HG03378 (cell line): ENCODE measurements at regions not wholly inside any gene's neighbourhood (a gene's known extent, or its start where the extent isn't known, plus 50 kb on each side); places are given as distances from the start of the nearest gene placed in this dataset.

Source experiments
- ATAC-seq: cut with Tn5 transposase; IDR thresholded peaks from one replicate; pipeline ENCODE4 v1.9.1; 2021; ENCODE audit warnings: mild to moderate bottlenecking, moderate library complexity; ENCODE audit not compliant: unreplicated experiment

DNA sequence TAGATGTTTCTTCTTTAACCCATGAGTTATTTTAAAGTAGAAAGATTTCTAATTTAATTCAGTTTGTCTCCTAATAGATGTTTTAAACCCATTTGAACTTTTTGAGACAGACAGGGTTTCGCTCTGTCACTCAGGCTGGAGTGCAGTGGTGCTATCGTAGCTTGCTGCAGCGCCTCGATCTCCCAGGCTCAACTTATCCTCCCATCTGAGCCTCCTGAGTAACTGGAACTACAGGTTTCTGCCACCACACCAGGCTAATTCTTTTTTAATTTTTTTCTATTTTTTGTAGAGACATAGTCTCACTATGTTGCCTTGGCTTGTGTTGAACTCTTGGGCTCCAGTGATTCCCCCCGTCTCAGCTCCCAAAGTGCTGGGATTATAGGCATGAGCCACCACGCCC, 53.0 kb upstream of the RAB18 start:
- no peak for ATAC-seq

DNA sequence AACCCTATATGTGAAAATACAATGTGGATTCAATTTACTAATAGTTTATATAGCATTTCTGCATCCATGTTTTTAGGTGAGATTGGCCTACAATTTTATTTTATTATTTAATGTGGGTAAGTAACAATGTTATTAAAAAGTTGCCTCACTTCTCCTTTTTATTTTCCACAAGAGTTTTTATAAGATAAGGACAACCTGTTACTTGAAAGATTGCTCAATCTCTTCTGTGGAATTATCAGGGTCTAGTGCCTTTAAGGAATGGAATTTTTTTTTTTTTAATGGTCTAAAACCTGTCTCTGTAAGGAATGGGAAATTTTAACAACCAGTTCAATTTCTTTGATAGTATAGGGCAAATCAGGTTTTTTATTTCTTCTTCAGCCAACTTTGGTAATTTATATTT, 53.9 kb upstream of the RAB18 start:
- ATAC-seq: no peak

DNA sequence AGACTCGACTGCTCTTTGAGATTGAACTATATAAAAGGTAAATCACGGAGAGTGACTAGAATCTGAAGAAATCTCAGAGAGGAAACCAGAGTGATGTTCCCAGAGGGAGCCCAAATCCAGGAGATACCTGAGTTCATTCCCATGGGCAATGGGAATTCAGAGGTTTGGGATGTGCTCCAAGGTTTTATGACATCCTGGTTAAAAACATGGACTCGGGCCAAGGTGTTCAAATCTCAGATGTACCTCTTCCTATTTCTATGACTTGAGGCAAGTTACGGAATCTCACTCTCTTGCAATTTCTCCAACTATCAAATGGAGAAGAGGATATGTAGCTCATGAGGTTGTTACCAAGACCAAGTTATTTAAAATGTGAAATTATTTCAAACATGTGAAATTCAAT, 54.5 kb upstream of the RAB18 start:
- ATAC-seq: no peak

DNA sequence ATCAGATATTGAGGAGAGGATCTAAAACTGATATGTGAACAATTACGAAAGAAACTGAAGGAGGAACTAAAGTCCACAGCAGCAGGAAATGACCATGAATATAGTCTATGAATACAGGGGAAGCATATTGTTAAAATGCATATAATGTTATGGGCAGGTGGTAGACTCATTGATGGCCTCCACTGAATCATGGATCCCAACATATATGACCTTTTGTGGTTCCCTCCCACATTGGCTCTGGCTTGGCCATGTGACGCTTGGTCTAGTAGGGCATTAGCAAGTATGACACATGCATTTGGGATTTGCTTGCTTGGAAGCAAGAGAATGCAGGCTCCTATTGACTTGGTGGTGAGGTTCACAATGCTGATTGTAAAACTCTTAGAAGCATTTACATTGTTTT, 55.2 kb upstream of the RAB18 start:
- ATAC-seq: no peak

DNA sequence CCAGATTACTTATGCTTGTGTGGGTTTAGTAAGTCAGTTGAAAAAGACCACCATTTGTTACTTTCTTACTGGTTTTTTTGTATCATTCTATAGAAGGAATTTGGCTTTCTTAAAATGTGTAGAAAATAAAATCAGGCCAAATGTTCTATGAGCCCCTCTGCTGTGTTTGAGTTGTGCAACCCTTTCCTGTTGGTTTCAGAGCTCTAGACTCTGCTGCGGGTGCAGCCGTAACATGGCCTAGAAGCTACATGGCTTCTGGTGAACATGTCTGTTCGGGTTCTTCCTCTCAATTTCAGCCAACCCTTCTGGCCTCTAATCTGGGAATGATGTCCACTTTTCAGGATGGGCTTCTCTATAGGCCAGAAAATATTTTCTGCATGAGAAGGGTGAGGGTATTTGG, 56.6 kb upstream of the RAB18 start:
- no peak for ATAC-seq

DNA sequence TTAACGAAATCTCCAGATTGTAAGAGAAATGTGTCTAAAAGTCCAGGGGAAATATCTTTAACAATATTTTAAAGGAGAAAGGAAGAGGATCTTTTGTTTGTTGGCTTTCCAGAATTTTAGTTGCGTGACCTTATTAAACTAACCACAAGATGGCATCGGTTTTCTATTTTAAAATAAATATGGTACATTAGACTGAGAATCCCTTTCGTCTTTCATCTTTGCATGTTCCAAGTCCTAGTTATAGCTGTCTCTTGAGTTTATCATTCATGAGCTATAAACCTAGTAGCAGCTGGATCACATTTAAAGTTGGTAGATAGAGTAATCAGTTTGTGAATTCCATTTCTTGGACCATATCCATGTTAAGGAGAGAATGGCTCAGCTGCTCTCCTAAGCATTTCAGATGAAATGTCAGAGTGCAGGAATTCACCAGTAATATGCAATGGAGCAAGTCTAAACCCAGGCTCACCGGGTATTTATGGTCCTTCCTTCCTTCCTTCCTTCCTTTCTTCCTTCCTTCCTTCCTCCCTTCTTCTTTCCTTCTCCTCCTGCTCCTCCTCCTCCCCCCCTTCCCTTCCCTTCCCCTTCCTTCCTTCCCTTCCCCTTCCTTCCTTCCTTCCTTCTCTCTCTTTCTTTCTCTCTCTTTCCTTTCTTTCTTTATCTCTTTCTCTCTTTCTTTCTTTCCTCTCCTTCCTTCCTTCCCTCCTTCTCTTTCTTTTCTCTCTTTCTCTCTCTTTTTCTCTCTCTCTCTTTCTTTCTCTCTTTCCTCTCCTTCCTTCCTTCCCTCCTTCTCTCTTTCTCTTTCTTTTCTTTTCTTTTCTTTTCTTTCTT, 57.8 kb upstream of the RAB18 start:
- ATAC-seq: no peak

DNA sequence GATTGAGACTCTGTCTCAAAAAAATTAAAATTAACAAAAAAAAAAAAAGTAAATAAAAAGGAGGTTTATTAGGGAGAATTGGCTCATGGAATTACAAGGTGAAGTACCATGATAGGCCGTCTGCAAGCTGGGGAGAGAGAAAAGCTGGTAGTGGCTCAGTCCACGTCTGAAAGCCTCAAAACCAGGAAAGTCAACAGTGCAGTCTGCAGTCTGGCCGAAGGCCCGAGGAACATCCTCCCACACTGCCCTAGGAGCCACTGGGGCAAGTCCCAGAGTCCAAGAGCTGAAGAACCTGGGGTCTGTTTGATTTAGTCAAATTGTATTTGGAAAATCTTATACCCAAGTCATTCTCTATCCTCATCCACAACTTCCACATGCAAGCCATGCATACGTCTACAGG, 59.0 kb upstream of the RAB18 start:
- no peak for ATAC-seq

DNA sequence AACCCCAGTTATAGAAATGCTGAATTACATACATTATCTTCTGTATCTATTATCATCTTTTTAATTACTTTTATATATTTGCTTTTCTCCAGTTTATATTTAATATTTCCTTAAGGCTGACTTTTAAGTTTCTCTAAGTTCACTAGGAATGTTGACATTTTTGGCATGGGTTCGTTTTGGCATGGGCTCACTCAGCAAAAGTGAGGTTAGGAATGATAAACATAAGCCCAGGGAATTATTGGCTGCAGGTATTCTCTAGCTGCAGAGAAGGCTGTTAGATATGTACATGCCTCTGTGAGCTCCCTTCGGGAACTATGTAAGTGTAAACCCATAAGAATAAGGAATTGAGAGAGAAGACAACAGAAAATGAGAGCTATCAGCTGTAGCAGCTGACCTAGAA, 63.6 kb upstream of the RAB18 start:
- ATAC-seq: no peak

DNA sequence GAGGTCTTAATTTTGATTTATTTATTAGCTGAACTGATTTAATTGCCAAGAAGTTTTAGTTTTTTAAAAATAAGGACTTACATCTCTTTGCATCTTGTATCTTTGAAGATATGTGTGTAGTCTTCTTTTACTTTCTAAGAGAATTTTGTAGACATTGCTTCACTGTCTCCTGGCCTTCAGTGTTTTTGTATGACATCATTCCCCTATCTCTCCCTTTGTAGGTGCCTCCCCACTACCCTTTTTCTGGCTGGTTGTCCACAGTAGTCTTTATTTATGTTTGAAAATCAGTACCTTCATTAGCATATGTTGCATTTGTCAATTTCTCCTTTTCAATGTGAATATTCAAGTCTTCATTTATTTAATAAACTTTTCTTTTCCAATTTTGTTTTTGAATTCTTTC, 64.1 kb upstream of the RAB18 start:
- no peak for ATAC-seq

DNA sequence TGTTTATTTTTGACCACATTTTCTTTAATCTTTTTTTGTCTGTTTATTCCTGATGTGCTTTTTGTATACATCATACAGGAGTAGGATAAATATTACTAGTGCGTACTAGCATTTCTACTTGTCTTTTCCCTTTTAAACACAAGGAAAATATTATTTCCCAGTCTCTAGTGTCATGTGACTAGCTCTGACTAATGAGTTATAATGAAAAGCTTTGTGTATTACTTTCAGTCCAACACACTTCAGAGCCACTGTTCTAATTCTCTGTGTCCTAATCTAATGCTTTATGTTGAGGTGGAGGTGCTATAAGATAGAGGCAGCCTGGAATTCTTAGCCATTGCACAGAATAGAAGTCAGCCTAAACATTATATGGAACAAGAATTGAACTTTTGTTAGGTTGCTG, 65.0 kb upstream of the RAB18 start:
- no peak for ATAC-seq

DNA sequence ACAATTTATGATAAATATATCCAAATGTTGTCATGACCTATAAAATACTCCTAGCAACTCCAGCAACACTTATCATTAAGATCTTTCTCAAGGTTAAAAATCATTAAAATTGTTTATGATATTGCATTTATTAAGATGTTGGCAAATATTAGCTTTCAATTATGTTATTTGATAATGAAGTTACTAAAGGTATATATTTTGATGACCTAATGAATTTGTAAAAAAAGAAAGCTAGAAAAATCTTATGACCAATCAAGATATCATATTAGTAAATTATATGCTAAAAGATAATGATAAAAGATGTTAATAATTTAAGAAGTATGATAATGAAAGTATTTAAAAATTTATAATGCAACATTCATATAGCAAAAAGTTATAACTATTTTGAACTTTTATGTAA, 66.3 kb upstream of the RAB18 start:
- no peak for ATAC-seq

DNA sequence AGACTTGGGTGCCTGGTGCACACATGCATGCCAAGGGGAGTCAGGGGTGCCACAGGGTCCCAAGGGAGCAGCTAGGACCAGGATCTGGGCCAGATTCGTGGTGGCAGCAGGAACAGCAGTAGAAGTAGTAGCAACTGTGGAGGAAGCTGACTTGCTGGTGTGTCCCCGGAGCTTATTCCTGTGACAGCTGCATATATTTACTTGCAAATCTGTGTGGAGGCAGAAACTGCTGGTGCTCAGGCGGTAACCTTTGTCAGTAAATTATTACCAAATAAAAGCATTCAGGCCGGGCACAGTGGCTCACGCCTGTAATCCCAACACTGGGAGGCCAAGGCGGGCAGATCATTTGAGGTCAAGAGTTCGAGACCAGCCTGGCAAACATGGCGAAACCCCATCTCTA, 67.4 kb upstream of the RAB18 start:
- ATAC-seq: no peak

DNA sequence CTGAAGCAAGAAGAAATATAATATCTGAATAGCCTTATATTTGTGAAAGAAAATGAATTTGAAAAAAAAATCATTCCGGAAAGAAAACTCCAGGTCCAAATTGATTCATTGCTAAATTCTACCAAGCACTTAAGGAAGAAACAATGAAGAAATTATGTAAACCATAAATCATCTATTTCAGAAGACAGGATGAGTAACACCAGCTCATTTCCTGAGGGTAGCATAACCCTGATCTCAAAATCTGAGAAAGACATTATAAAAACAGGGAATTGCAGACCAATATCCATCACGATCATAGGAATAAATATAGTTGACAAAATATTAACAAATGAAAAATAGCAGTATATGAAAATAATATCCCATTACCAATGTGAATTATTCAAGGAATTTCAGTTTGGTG, 70.1 kb upstream of the RAB18 start:
- ATAC-seq: no peak

DNA sequence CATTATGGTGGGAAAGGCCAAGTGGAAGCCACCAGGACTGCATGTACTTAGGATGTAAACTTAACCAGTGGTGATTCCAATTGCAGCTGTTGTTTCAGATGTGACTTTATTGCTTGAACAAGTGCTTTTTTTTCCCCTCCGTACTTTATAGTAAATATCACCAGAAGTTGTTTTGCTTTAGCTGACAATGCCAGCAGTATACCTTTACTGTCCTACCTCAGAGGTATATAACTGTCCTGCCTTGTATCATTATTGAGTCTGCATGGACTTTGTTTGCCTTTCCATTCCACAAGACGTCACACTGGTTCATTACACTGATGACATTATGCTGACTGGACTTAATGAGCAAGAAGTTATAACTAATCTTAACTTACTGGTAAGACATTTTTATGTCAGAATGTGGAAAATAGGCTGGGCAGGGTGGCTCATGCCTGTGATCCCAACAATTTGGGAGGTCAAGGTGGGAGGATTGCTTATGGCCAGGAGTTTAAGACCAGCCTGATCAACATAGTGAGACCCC, 77.1 kb upstream of the RAB18 start:
- ATAC-seq: no peak

DNA sequence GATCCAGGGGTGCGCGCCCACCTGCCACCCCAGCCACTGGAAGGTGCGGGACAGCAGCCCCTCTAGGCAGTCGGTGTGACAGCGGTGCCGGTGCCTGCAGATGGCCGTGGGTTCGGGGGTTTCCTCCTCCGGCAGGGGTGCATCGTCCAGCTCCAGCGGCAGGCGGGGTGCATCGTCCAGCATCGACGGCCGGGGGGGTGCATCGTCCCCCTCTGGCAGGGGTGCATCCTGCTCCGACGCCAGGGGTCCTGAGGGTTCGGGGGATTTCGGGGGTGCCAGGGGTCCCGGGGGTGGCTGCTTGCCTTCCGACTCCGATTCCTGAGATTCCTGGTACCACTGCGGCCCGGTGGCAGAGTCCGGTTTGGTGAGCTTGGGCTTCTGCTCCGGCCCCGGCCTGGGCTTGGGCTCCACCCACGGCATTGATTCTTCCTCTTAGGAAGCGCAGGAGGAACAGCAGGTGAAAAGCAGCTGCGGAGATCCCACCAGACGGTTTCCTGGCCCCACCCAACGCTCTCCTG, 90.2 kb upstream of the RAB18 start:
- ATAC-seq: no peak

DNA sequence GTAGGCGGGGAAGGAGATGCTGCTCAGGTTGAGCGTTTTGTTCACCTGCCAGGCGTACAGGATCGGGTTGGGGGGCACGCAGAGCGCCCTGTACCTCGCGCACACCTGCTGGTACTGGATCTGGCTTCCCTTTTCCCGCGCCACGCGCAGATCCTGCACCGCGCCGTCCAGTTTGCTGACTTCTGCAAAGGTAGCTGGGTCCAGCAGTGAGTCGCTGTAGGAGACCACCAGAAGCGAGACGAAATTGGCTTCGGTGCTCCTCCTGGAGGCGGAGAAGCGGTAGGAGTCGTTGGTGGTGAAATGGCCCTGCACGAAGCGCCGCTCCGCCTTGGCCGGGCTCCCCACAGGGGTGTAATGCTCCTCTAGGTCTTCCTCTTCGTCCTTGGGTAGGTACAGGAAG, 90.7 kb upstream of the RAB18 start:
- no peak for ATAC-seq

DNA sequence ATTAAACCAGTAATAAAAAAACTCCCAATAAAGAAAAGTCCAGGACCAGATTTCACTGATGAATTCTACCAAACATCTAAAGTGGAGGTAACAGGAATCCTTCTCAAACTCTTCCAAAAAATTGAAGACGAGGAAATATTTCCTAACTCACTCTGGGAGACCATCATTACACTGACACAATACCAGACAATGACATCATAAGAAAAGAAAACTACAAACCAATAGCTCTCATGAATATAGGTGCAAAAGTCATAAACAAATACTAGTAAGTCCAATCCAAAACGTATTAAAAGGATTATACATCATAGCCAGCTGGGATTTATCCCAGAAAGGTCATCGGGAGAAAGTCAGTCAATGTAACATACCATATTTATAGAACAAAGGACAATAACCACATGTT, 94.0 kb upstream of the RAB18 start:
- ATAC-seq: no peak

DNA sequence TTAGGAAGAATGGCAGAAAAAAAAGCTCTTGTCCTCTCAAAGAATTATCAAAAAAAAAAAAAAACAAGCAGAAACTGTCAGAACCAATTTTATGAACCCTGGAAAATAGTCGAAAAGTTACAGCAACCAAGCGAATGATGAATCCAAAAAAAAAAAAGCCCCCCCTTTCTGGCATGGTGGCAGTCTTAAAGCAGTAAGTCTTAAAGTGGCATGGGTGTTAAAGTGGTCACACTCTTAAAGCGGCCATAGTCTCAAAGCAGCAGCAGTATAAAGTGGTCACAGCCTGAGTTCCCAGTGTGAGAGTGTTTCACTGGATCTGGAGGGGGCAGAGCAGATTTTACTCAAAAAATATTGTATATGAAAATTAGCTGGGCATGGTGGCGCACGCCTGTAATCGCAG, 96.8 kb upstream of the RAB18 start:
- no peak for ATAC-seq

DNA sequence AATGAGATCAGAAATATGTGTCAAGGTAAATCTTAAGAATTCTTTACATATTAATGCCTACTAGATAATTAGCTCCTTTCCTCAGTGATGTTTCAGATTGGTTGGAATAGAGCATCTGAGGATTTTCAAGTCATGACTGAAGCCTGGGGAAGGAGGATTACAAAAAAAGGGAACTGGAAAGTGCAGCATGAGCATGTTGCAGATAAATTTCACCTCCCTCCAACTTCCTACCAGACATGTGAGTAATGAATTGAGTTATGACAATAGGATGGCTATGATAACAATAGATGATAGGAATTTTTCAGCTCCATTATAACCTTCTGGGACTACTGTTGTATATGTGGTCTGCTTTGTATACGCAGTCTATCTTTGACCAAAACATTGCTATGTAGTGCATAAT, 104.2 kb upstream of the RAB18 start:
- no peak for ATAC-seq

DNA sequence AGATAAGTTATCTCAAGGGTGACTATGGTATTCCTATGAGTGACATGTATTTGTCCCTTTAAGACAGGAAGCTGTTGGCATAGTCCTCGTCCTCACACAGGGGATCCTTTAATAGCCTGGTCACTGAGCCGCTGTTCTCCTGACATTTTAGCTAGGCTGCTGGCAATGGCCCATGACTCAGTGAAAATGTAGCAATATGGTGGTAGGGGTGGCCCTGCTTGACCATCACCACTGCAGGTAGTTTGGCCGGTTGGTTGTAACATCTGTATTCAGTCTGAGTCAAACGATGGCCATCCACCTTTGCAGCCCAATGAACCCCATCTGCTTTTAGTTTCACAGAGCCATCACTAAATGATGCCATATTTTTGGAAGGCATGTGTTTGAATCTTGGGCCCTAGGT, 110.1 kb upstream of the RAB18 start:
- no peak for ATAC-seq

DNA sequence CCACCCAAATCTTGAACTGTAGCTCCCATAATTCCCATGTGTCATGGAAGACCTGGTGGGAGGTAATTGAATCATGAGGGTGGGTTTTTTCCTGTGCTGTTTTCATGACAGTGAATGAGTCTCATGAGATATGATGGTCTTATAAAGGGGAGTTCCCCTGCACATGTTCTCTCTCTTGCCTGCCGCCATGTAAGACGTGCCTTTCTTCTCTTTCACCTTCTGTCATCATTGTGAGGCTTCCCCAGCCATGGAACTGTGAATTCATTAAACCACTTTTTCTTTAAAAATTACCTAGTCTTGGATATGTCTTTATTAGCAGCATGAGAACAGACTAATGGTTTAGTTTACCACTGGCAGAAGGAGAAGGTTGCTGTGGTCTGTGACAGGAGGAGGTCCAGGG, 111.5 kb upstream of the RAB18 start:
- ATAC-seq: no peak

DNA sequence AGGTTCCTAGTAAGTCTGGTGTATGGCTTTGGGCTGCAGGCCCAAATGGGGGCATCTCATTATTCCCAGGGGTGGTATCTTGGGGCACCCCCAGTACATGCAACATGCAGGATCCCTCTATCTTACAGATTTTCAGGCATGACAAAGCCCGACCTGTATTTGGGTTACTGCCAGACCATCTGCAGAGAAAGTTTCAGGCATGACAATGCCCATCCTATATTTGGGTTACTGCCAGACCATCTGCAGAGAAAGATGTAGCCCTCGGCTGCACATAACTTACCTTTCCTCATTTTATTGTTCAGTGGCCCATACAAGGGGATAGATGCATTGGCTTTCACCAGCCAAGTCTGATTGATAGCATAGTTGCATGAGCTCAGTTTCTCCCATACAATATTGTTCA, 112.2 kb upstream of the RAB18 start:
- no peak for ATAC-seq

DNA sequence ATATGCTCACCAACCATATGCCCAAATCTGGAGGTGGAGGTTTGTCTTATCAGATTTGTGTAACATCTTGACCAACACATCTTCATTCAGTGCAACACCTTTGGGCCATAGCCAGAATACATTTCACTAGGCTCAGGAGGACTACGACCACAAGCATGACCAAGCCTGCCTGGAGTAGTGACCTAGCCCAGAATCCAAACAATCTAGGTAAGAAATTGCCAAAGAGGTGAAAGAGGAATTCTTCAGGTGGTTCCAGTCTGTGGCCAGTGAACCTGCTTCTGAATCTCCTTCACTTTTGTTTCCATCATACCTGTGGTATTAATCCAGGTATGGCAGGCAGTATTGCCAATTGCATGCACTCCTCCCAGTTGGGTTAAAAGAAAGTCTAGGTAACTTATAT, 112.8 kb upstream of the RAB18 start:
- no peak for ATAC-seq
